Neutrophil (primary cell): ENCODE measurements at regions not wholly inside any gene's neighbourhood (a gene's known extent, or its start where the extent isn't known, plus 50 kb on each side); places are given as distances from the start of the nearest gene placed in this dataset.

Experiments used
- H3K27ac ChIP-seq: fragments of 200-600 bp; sonication (generic); 2 replicates; pipeline ENCODE4 v1.5.1; 2016; ENCODE audit warnings: mild to moderate bottlenecking, moderate library complexity
- H3K27me3 ChIP-seq: fragments of 200-600 bp; sonication (generic); 2 replicates; pipeline ENCODE4 v1.6.0; 2016; ENCODE audit warnings: mild to moderate bottlenecking
- H3K36me3 ChIP-seq: fragments of 200-600 bp; sonication (generic); 2 replicates; pipeline ENCODE4 v1.5.1; 2017
- H3K4me1 ChIP-seq, 2 experiments: fragments of 200-600 bp in 1 of 2; sonication (generic) in 1 of 2; 1 replicate in 1 of 2; 2 replicates in 1 of 2; pipeline versions ENCODE4 v1.5.1 to v1.6.1; 2013 to 2016; ENCODE audit warnings: low read depth in 1 of 2, low read length in 1 of 2, mild to moderate bottlenecking in 1 of 2, moderate library complexity in 1 of 2; ENCODE audit not compliant: control insufficient read depth in 1 of 2, insufficient read depth in 1 of 2
- H3K4me3 ChIP-seq, 2 experiments: fragments of 200-600 bp in 1 of 2; sonication (generic) in 1 of 2; 1 replicate in 1 of 2; 2 replicates in 1 of 2; pipeline ENCODE4 v1.5.1; 2013 to 2016; ENCODE audit warnings: low read depth in 1 of 2, low read length in 1 of 2, mild to moderate bottlenecking in 1 of 2, moderate library complexity in 1 of 2
- H3K9me3 ChIP-seq: fragments of 200-600 bp; sonication (generic); 2 replicates; pipeline ENCODE4 v1.5.1; 2016
- CTCF ChIP-seq: fragments of 200-600 bp; sonication (generic); IDR thresholded peaks from 2 replicates; pipeline ENCODE4 v1.5.1; 2016; ENCODE audit warnings: antibody characterized with exemption

GRCh38 chr9:109558718-109559151 is 60.6 kb upstream of the PTPN3 start:
- peaks cover 11% of the 10 kb centered on the region for H3K27me3 ChIP-seq
- no peaks in the 10 kb centered on the region for H3K4me1 ChIP-seq
- no peak for TF ChIP-seq CTCF
- H3K4me3 ChIP-seq, result no peak overlapping the region
- no peaks in the 10 kb centered on the region for H3K36me3 ChIP-seq
- H3K9me3 ChIP-seq, result no peaks in the 10 kb centered on the region
- no peak overlapping the region for H3K27ac ChIP-seq

GRCh38 chr9:109560470-109561132 is 62.5 kb upstream of the PTPN3 start:
- Histone ChIP-seq H3K9me3 (no peaks in the 10 kb centered on the region), H3K36me3 (no peaks in the 10 kb centered on the region)

GRCh38 chr9:109561137-109561536 is 63.0 kb upstream of the PTPN3 start:
- H3K36me3 ChIP-seq, result no peaks in the 10 kb centered on the region
- H3K4me3 ChIP-seq, result no peak overlapping the region
- H3K4me1 ChIP-seq, result no peaks in the 10 kb centered on the region
- no peak for TF ChIP-seq CTCF
- no peaks in the 10 kb centered on the region for H3K9me3 ChIP-seq
- peaks cover 16% of the 10 kb centered on the region for H3K27me3 ChIP-seq
- H3K27ac ChIP-seq, result no peak overlapping the region

More at GRCh38 chr9:109560470-109561132, 62.5 kb upstream of the PTPN3 start:
- Histone ChIP-seq H3K27ac (no peak overlapping the region), H3K4me1 (no peaks in the 10 kb centered on the region), H3K27me3 (peaks cover 16% of the 10 kb centered on the region), H3K4me3 (no peak overlapping the region)
- no peak for TF ChIP-seq CTCF

- Histone ChIP-seq H3K4me3 (no peak overlapping the region), H3K27ac (no peak overlapping the region), H3K36me3 (no peaks in the 10 kb centered on the region), H3K27me3 (peaks cover 26% of the 10 kb centered on the region), H3K4me1 (no peaks in the 10 kb centered on the region), H3K9me3 (no peaks in the 10 kb centered on the region)
- no peak for TF ChIP-seq CTCF
Observed at GRCh38 chr9:109568089-109568488, 70.0 kb upstream of the PTPN3 start.

GRCh38 chr9:109568568-109569210 is 70.6 kb upstream of the PTPN3 start:
- Histone ChIP-seq H3K4me3 (no peak overlapping the region), H3K27ac (no peak overlapping the region), H3K4me1 (no peaks in the 10 kb centered on the region), H3K27me3 (peaks cover 26% of the 10 kb centered on the region), H3K9me3 (no peaks in the 10 kb centered on the region), H3K36me3 (no peaks in the 10 kb centered on the region)
- TF ChIP-seq CTCF, result no peak
